H1 (cell line): ENCODE measurements at regions not wholly inside any gene's neighbourhood (a gene's known extent, or its start where the extent isn't known, plus 50 kb on each side); places are given as distances from the start of the nearest gene placed in this dataset.

Source experiments
- ATF3 ChIP-seq: IDR thresholded peaks from 2 replicates; pipeline ENCODE4 v1.6.1; 2011; ENCODE audit warnings: low read depth, mild to moderate bottlenecking, low read length; ENCODE audit not compliant: insufficient read depth
- NRF1 ChIP-seq: IDR thresholded peaks from 2 replicates; pipeline ENCODE4 v1.6.1; 2011; ENCODE audit warnings: mild to moderate bottlenecking, low read depth, low read length, improper control_type of control experiment
- YY1 ChIP-seq: IDR thresholded peaks from 2 replicates; pipeline ENCODE4 v1.6.1; 2011; ENCODE audit warnings: low read depth, mild to moderate bottlenecking, low read length

- TF ChIP-seq ATF3 = no peak
- TF ChIP-seq YY1 = no peak
- TF ChIP-seq NRF1 = no peak
These were observed 58.0 kb upstream of the ZPBP start (continued) for GRCh38 chr7:50151001-50151400.
